Retinal pigment epithelial cell (primary cell): ENCODE measurements at regions not wholly inside any gene's neighbourhood (a gene's known extent, or its start where the extent isn't known, plus 50 kb on each side); places are given as distances from the start of the nearest gene placed in this dataset.

ENCODE experiments used
- DNase-seq: peaks from one replicate; pipeline ENCODE4 v3.0.0-alpha.2; 2010; ENCODE audit warnings: low read depth
- H3K4me3 ChIP-seq: 2 replicates; pipeline ENCODE4 v1.5.1; 2011; ENCODE audit warnings: mild to moderate bottlenecking, low read length, control low read depth, moderate library complexity
- CTCF ChIP-seq: conservative IDR thresholded peaks from 2 replicates; pipeline ENCODE4 v1.5.1; 2011; ENCODE audit warnings: low read depth, low read length, control low read depth, inconsistent platforms

GRCh38 chrX:14476205-14476604 lies 53.1 kb upstream of the GLRA2 start:
- no peak for DNase-seq
- no peak for TF ChIP-seq CTCF
- no peak overlapping the region for H3K4me3 ChIP-seq

- DNase-seq = no peak
- no peak for TF ChIP-seq CTCF
These were observed 79.6 kb upstream of the GLRA2 start for GRCh38 chrX:14449773-14450172.

GRCh38 chrX:14448406-14448805 lies 80.9 kb upstream of the GLRA2 start:
- TF ChIP-seq CTCF = no peak
- no peak for DNase-seq
- no peak overlapping the region for H3K4me3 ChIP-seq

More at GRCh38 chrX:14449773-14450172, 79.6 kb upstream of the GLRA2 start:
- H3K4me3 ChIP-seq = no peak overlapping the region

GRCh38 chrX:14440106-14440505 lies 89.2 kb upstream of the GLRA2 start:
- no peak for DNase-seq
- H3K4me3 ChIP-seq = no peak overlapping the region
- no peak for TF ChIP-seq CTCF

- no peak for TF ChIP-seq CTCF
- DNase-seq = no peak
These were observed 101.7 kb upstream of the GLRA2 start for GRCh38 chrX:14427614-14428013.

GRCh38 chrX:14420841-14421240 lies 108.5 kb upstream of the GLRA2 start:
- H3K4me3 ChIP-seq = no peak overlapping the region
- DNase-seq = no peak
- TF ChIP-seq CTCF = no peak

More at GRCh38 chrX:14427614-14428013, 101.7 kb upstream of the GLRA2 start:
- no peak overlapping the region for H3K4me3 ChIP-seq

- TF ChIP-seq CTCF = no peak
- DNase-seq = no peak
- no peak overlapping the region for H3K4me3 ChIP-seq
These were observed 116.7 kb upstream of the GLRA2 start for GRCh38 chrX:14412686-14413085.
